PC-9 (cell line): ENCODE measurements at regions not wholly inside any gene's neighbourhood (a gene's known extent, or its start where the extent isn't known, plus 50 kb on each side); places are given as distances from the start of the nearest gene placed in this dataset.

Source experiments
- BruUV-seq: library from RNA; stranded (reverse); fragments of 400-500 nt; replicated peaks from 2 replicates; lab custom pipeline; 2021; lab: Mats Ljungman, UMichigan
- CTCF ChIA-PET: fragments of 300-600 bp; sonication (Branson Sonifier 250); formaldehyde crosslinking; loops from one replicate; lab custom pipeline; 2022; ENCODE audit warnings: antibody characterized with exemption; lab: Charles Lee
- POLR2A ChIA-PET: fragments of 300-600 bp; sonication (Branson Sonifier 250); formaldehyde crosslinking; loops from one replicate; lab custom pipeline; 2022; ENCODE audit warnings: antibody characterized with exemption; ENCODE audit not compliant: unreplicated experiment; lab: Charles Lee
- DNase-seq, 2 experiments: peaks; one replicate each; pipeline versions ENCODE4 v3.0.0 to v3.0.0-alpha.2; 2015 to 2022; ENCODE audit warnings: mixed read lengths in 1 of 2
- H2AFZ ChIP-seq: fragments of 200-600 bp; sonication (generic); 2 replicates; pipeline ENCODE4 v1.8.1; 2017; ENCODE audit warnings: antibody characterized with exemption
- H3F3A ChIP-seq: fragments of 200-600 bp; sonication (generic); 2 replicates; pipeline ENCODE4 v1.8.1; 2017; ENCODE audit warnings: antibody characterized with exemption, mild to moderate bottlenecking, low read depth; ENCODE audit not compliant: insufficient read depth
- H3K27ac ChIP-seq: fragments of 200-600 bp; sonication (generic); 2 replicates; pipeline ENCODE4 v1.6.1; 2016; ENCODE audit warnings: mixed run types
- H3K27me3 ChIP-seq: fragments of 200-600 bp; sonication (generic); 2 replicates; pipeline ENCODE4 v1.6.1; 2016; ENCODE audit warnings: low read depth, mixed run types; ENCODE audit not compliant: insufficient read depth
- H3K36me3 ChIP-seq: fragments of 200-600 bp; sonication (generic); 2 replicates; pipeline ENCODE4 v1.6.1; 2016; ENCODE audit warnings: low read depth, mixed run types
- H3K4me1 ChIP-seq: fragments of 200-600 bp; sonication (generic); replicated peaks from 2 replicates; pipeline ENCODE4 v1.6.1; 2016; ENCODE audit warnings: mixed run types; ENCODE audit not compliant: insufficient read depth
- H3K4me2 ChIP-seq: fragments of 200-600 bp; sonication (generic); 2 replicates; pipeline ENCODE4 v1.6.1; 2017; ENCODE audit warnings: mixed run types
- H3K4me3 ChIP-seq: fragments of 200-600 bp; sonication (generic); 2 replicates; pipeline ENCODE4 v1.6.1; 2016; ENCODE audit warnings: mixed run types
- H3K79me2 ChIP-seq: fragments of 200-600 bp; sonication (generic); 2 replicates; pipeline ENCODE4 v1.6.1; 2017; ENCODE audit warnings: low read depth, mixed run types
- H3K9me2 ChIP-seq: fragments of 200-600 bp; sonication (generic); 2 replicates; pipeline ENCODE4 v1.8.1; 2017; ENCODE audit warnings: mild to moderate bottlenecking; ENCODE audit not compliant: insufficient read depth
- H3K9me3 ChIP-seq: fragments of 200-600 bp; sonication (generic); 2 replicates; pipeline ENCODE4 v1.8.1; 2016; ENCODE audit warnings: low read depth; ENCODE audit not compliant: insufficient read depth
- H4K20me1 ChIP-seq: fragments of 200-600 bp; sonication (generic); 2 replicates; pipeline ENCODE4 v1.8.1; 2017; ENCODE audit not compliant: insufficient read depth
- CTCF ChIP-seq: fragments of 200-600 bp; sonication (generic); conservative IDR thresholded peaks from 2 replicates; pipeline ENCODE4 v1.6.1; 2017; ENCODE audit warnings: mixed run types, antibody characterized with exemption, mild to moderate bottlenecking, moderate library complexity
- EZH2 ChIP-seq: fragments of 200-600 bp; sonication (generic); IDR thresholded peaks from 2 replicates; pipeline ENCODE4 v1.8.0; 2017; ENCODE audit warnings: antibody characterized with exemption, low read depth
- intact Hi-C: fragments of 100-400 bp; cut with micrococcal nuclease; formaldehyde crosslinking; loops from one replicate; pipeline ENCODE4 v1.10.0; 2022; ENCODE audit not compliant: unreplicated experiment

GRCh38 chr4:126959056-126959745 lies 673.6 kb upstream of the INTU start:
- Histone ChIP-seq H4K20me1 (no peaks in the 10 kb centered on the region), H3K27ac (no peak overlapping the region), H3K4me3 (no peak overlapping the region), H3K36me3 (no peaks in the 10 kb centered on the region), H3F3A (no peaks in the 10 kb centered on the region), H3K27me3 (no peaks in the 10 kb centered on the region), H3K4me2 (no peak overlapping the region), H2AFZ (no peak overlapping the region; the same call in 1 of the 2 replicates), H3K4me1 (no peaks in the 10 kb centered on the region), H3K9me2 (no peaks in the 10 kb centered on the region), H3K79me2 (no peaks in the 10 kb centered on the region), H3K9me3 (no peaks in the 10 kb centered on the region)
- ChIA-PET CTCF (no interaction called here), POLR2A (no interaction called here)
- intact Hi-C loops: no loop called here
- TF ChIP-seq EZH2 (no peak), CTCF (no peak)
- no peak for DNase-seq
- no TSS peak for BruUV-seq

DNA sequence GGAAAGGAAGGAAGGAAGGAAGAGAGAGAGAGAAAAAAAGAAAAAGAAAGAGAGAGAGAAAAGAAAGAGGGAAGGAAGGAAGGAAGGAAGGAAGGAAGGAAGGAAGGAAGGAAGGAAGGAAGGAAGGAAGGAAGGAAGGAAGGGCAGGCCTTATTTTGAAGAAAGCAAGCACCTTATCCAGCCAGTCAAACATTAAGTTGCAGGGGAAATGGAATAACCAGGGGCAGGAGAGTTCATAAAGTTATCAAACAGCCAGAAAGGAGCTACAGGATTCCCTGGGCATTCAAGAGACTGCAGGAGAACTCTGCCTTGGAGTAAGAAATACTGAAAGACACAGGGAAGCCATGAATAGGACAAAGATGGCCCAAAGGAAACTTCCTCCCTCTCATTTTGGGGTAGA lies 672.0 kb upstream of the INTU start:
- H4K20me1 ChIP-seq: no peaks in the 10 kb centered on the region
- no peak overlapping the region for H3K4me3 ChIP-seq
- no peak for DNase-seq
- H3K36me3 ChIP-seq: no peaks in the 10 kb centered on the region
- no peaks in the 10 kb centered on the region for H3K9me3 ChIP-seq
- no TSS peak for BruUV-seq
- CTCF ChIA-PET: no interaction called here
- H3K79me2 ChIP-seq: no peaks in the 10 kb centered on the region
- intact Hi-C loops: no loop called here
- no peaks in the 10 kb centered on the region for H3F3A ChIP-seq
- H2AFZ ChIP-seq: no peak overlapping the region
- H3K4me1 ChIP-seq: no peaks in the 10 kb centered on the region
- H3K27ac ChIP-seq: no peak overlapping the region
- H3K9me2 ChIP-seq: no peaks in the 10 kb centered on the region
- no peak overlapping the region for H3K4me2 ChIP-seq
- POLR2A ChIA-PET: no interaction called here
- TF ChIP-seq EZH2 (no peak), CTCF (no peak)
- H3K27me3 ChIP-seq: no peaks in the 10 kb centered on the region

- Histone ChIP-seq H3F3A (no peaks in the 10 kb centered on the region), H3K4me1 (no peaks in the 10 kb centered on the region), H3K27me3 (no peaks in the 10 kb centered on the region), H3K79me2 (no peaks in the 10 kb centered on the region), H3K4me3 (no peak overlapping the region), H2AFZ (no peak overlapping the region), H4K20me1 (no peaks in the 10 kb centered on the region), H3K4me2 (no peak overlapping the region), H3K9me2 (no peaks in the 10 kb centered on the region), H3K9me3 (no peaks in the 10 kb centered on the region), H3K27ac (no peak overlapping the region), H3K36me3 (no peaks in the 10 kb centered on the region)
- ChIA-PET POLR2A (no interaction called here), CTCF (no interaction called here)
- intact Hi-C loops: no loop called here
- BruUV-seq: no TSS peak
- TF ChIP-seq CTCF (no peak), EZH2 (no peak)
- no peak for DNase-seq
Measured at GRCh38 chr4:126961661-126962060, 671.1 kb upstream of the INTU start.
